ENCODE measurements at regions not wholly inside any gene's neighbourhood (a gene's known extent, or its start where the extent isn't known, plus 50 kb on each side); places are given as distances from the start of the nearest gene placed in this dataset.

DNA sequence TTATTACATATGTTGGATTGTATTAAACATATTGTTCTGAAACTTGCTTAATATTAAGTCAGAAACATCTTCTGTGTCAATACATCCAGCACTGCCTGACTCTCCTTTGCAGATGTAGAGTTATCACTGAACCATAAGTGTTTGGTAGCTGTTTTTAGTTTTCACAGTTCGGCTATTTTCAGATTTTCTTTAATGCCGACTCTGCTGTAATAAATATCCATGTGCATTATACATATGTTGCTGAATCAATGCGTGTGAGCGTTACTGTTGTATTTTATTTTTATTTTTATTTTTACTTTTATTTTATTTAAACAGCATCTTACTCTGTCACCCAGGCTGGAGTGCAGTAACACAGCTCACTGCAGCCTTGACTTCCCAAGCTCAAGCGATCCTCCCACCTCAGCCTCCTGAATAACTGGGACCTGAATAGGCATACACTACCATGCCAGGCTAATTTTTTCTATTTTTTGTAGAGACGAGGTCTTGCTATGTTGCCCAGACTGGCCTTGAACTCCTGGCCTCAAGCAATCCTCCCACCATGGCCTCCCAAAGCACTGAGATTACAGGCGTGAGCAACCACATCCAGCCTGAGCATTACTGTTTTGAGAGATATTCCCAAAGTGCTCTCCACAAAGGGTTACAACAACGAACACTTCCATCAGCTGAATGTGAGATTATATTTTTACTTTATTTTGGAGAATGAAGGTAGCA is 50.7 kb upstream of the NOCT start:
- DNase-seq (ENCODE audit: low read depth in 2 of 3, low spot score in 1 of 3): no peak

DNA sequence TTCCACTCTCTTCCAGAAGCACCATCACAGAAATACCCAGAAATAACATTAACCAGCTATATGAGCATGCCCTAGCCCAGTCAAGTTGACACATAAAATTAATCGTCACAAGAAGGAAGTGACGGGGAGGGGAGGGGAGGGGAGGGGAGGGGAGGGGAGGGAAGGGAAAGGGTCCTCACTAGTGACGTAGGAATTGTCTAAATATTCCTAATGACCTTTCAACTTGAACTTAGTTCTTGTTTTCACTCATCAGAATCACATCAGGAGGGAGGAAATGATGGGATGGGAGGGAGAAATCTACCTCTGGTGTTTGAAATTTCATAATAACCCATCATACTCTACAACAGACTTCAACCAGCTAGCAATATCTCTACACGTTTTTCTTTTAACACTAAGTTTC is 52.2 kb upstream of the NOCT start:
- no peak for DNase-seq (ENCODE audit: low read depth in 2 of 3, low spot score in 1 of 3)

DNA sequence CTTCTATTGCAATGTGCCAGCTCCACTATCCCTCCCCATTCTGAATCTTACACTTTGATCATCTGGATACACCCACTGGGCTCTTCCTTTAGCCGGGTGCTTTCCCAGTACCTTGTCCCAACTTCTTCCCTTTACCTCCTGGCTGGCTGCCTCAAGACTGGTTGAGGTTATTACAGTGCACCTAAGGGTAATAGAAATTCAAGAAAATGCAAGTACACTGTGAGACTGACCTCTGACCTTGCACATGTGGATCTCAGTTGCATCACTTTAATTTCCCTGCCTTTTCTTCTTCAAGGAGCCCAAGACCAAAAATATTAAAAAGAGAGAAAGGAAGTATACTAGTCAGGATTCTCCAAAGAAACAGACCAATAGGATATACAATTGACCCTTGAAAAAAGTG is 53.9 kb upstream of the NOCT start:
- DNase-seq (ENCODE audit: low read depth in 2 of 3, low spot score in 1 of 3): no peak

DNA sequence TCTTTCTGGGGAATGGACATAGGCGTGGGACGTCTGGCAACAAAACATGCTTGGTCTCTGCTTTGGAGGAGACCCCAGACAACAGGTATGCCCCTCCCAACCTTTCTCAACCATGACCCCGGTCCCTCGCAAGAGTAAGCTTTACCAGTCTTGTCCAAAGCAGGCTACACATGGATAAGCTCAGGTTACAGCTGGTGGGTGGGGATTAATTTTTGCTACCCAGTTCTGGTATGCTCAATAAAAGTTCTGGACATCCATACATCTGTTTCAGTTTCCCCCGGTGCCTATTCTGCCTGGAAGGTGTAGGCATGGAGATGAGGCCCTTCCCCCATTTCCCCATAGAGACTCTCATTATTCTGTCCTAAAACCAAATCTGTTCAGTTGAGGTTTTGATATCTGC is 54.5 kb upstream of the NOCT start:
- no peak for DNase-seq (ENCODE audit: low read depth in 2 of 3, low spot score in 1 of 3)

DNA sequence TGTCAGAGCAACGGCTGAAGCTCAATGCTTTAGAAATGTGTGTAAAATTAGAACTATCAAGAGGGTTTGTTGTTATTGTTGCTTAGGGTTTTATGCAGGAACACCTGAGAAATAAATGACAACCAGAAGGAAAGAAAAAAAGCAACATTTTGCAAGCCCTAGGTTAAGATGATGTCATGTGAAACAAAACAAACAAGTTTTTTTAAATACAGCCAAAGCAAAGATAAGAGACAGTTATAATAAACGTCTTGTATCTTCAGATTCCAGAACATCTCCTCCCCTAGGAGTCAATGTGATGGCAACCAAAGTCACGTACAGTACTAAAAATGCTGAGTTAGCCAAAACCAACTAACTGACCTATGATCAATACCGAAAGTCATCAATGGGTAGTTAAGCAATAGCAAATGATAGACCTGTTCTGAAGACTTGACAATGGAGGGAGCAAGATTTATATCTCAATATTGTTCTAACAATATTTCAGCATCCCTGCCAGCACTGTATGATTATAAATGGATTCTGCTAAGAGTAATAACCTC is 55.3 kb upstream of the NOCT start:
- no peak for DNase-seq (ENCODE audit: low read depth in 2 of 3, low spot score in 1 of 3)

DNA sequence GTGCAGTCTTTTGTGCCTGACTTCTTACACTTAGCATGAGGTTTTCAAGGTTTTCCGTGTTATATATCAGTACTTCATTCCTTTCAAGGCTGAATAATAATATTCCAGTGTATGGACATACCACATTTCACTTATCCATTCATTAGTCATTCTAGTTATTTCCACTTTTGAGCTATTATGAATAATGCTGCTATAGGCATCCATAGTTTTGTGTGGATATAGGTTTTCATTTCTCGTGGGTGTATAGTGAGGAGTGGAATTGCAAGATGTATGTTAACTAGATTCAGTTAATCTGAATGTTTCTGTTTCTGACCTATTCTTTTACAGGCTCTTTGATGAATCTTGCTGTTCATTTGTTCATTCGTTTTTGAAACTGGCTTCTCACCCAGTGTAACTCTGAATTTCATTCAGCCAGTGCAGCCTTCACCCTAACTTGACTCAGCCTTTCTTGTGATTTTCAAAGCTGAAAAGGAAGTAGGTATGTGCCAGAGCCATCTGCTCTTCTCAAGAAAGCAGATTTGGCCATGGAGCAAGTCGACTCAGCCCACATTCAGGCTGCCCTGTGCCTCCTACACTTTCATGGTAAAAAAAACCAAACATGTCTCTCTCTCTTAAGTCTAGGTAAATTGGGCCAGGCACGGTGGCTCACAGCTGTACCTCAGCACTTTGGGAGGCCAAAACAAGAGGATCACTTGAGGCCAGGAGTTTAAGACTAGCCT is 56.3 kb upstream of the NOCT start:
- DNase-seq (ENCODE audit: low read depth in 2 of 3, low spot score in 1 of 3): no peak

DNA sequence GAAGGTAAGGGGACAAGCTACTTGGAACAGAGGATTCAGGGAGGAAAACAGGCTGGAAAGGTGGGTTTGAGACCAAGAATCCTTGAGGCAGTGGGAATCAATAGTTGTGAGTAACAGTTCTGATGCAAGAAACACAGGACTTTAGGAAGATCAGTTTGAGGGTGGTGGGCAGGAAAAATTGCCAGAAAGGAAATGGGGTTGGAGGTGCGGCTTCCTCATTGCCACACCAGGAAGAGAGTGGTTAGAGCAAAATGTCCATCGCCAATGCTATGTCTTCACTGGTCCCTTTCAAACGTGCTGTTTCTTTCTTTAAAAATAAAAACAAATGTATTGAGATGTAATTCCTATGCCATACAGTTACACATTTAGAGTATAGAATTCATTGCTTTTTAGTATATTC is 57.1 kb upstream of the NOCT start:
- no peak for DNase-seq (ENCODE audit: low read depth in 2 of 3, low spot score in 1 of 3)

DNA sequence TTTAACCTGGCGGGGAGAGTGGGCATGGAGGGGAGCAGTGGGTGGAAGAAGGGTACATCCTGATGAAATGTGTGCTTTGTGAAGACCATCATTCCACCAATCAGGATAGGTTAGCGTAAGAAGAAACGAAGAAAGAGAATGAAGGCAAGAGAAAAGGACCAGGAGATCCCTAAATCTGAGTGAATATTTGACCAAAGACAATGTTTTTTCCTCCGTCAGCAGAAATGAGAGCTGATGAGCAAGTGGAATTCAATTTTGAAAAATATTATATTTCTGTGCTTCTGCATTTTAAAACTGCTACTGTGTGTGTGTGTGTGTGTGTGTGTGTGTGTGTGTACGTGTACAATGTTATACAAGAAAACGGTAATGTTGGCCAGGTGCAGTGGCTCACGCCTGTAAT is 58.3 kb upstream of the NOCT start:
- DNase-seq (ENCODE audit: low read depth in 2 of 3, low spot score in 1 of 3): no peak

DNA sequence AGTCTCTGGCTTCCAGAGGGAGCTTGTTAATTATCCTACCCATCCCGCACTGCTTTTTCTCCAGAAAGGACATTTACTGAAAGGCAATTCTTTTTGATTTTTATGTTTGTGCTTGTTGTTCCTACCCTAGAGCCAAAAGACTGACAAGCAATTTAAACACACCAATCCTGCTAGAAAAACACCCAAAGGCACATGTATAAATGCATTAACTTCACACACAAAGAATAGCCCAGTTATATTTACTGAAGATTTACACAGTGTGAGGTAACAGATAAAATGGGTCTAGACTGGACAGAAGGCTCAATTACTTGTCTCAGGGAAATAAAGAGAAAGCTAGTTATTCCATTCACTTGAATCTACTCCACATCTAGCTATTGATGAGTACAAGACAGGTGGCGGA is 61.2 kb upstream of the NOCT start:
- DNase-seq (ENCODE audit: low read depth in 2 of 3, low spot score in 1 of 3): no peak

DNA sequence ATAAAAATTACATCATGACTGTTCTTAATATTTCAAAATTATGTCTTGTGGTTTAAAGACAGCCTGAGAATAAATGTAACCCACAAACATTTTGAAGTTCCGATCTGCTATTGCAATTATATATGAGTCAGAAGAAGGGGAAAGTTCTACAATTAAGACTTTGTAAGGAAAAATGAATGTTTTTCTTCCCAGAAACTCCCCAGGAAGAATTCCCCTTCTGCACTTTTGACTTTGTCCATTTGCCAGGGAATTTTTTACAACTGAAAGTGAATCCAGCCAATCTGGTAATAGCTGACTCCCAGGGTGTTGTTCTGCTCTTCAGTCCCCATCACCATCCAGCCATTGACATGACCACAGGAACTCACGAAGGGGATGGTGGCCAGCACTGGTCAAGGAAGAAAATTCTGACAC is 61.6 kb upstream of the NOCT start:
- no peak for DNase-seq (ENCODE audit: low read depth in 2 of 3, low spot score in 1 of 3)

DNA sequence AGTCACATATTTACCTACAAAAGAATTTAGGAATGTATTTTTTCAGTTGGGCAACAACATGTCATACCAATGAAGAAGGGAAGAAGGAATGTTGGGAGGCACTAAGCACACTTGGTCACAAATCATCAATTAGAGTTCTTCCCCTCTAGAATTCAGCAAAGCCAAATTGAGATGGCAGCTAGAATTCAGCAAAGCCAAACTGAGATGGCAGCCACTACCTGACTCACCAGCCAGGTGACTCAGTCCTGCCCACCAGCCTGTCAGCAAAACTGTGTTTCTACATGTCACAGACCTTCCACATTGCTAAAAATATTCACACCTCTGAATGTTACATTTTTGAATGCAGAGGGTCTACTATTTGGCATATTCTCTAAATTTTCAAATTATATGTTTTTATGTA is 63.2 kb upstream of the NOCT start:
- DNase-seq (ENCODE audit: low read depth in 2 of 3, low spot score in 1 of 3): peak in 2 of 3 donors; percentile 9 to 13

DNA sequence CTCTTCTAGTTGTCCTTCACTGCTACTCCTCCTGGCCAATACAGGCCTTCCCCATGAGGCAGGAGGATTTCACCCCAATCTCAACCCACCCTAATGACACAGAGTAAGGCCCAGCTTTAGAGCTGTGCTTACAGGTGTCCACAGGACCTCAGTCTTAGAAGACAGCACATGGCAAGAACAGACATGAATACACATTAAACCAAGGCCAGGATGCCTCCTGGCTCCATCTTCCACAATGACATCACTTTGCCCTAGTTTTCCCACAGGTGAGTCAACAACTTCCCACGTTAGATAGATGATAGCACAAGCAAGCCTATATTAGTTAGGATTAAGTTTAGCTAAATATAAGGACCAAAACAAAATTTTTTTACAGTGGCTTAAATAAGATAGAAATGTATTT is 63.8 kb upstream of the NOCT start:
- DNase-seq (ENCODE audit: low read depth in 2 of 3, low spot score in 1 of 3): no peak

DNA sequence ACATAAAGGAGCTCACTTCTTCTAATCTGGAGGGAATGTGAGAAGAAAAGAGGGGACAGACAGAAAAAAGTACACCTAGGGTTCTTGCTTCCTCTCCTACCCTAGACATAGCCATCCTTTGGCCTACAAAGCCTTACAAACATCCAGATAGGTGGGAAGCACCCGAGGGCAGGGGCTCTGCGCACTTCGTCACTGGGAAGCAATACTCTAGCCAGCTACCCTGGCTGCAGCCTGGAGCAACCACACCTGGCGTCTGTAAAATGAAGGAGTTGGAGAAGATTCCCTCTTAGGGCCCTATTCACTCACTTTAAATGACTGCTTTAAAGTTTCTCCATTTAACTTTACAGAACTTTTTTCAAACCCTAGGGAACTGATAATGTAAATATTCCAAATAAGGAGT is 65.7 kb upstream of the NOCT start:
- DNase-seq (ENCODE audit: low read depth in 2 of 3, low spot score in 1 of 3): no peak

DNA sequence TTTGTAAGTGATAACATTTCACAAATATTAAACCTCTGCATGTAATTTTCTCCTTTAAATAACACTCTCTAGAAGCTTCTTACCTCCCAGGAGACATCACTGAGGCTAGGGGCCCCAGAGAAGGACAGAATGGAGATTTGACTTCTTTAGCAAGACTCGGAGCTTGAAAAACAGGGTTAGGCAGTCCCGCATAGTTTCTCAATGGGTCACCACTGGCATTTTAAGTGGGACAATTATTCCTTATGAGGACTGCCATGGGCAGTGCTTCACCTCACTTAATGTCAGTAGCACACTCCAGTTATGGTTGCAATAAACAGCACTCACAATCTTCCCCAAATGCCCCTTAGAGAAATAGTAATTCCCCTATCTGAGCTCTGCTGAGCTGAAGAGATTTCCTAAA is 66.7 kb upstream of the NOCT start:
- DNase-seq (ENCODE audit: low read depth in 2 of 3, low spot score in 1 of 3): no peak

DNA sequence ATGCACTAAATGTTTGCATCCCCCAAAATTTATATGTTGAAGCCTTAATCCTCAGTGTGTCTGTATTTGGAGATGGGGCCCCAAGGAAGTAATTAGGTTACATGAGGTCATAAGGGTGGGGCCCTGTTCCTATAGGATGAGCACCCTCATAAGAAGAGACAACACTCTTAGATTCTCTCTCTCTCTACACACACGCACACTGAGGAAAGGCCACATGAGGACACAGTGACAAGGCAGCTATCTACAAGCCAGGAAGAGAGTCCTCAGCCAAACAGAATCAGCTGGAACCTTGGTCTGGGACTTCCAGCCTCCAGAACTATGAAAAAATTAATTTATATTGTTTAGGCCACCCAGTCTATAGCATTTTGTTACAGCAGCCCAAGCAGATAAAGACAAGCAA is 69.3 kb upstream of the NOCT start:
- no peak for DNase-seq (ENCODE audit: low read depth in 2 of 3, low spot score in 1 of 3)

DNA sequence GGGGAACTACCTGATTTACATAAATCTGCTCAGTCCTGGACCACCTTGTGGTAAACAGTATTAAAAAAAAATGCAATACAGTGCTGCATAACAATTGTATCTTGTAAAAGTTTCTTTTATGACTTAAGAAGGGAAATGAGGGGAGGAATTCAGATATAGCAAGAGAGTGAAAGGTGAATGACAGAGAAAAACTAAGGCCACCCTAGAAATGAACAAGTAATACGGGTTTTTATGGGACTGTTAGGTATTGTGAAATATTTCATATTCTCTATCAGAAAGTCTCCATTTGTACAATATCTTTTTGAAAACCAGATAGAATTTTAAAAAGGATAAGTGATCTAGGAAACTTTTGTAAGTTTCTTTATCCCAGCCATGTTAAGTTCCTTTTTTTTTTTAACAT is 69.7 kb upstream of the NOCT start:
- no peak for DNase-seq (ENCODE audit: low read depth in 2 of 3, low spot score in 1 of 3)

DNA sequence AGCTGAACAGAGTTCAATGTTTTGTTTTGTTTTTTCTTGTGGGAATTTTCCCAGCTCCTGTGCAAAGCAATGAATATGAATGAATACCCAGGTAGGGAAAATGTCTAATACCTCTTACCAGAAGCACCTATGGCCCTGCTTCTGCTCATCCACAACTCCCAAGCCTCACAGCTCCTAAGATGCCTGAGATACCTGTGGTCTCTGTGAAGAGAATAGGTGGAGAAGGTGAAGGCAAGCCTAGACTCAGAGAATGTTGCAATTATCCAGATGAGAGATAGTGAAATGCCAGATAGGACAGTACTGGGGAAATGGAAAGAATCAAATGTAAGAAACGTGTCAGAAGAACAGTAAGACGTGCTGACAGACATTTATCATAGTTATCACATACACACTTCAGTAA is 70.2 kb upstream of the NOCT start:
- DNase-seq (ENCODE audit: low read depth in 2 of 3, low spot score in 1 of 3): no peak

DNA sequence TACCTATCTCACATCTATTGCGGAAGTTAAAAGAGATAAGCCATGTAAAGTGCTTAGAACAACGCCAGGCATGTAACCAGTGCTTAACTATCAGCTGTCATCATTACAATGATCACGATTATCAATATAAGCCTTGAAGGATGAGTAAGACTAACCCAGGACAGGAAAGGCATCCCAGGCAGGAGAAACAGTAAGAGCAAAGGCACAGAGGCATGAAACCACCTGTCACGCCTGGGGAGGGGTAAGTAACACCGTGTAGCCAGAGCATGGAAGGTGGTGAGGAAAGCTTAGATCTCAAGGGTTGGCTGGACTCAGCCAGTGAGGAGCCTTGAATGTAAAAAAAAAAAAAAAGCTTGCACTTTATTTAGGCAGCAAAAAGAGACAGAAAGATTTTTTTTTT is 71.7 kb upstream of the NOCT start:
- DNase-seq (ENCODE audit: low read depth in 2 of 3, low spot score in 1 of 3): no peak

DNA sequence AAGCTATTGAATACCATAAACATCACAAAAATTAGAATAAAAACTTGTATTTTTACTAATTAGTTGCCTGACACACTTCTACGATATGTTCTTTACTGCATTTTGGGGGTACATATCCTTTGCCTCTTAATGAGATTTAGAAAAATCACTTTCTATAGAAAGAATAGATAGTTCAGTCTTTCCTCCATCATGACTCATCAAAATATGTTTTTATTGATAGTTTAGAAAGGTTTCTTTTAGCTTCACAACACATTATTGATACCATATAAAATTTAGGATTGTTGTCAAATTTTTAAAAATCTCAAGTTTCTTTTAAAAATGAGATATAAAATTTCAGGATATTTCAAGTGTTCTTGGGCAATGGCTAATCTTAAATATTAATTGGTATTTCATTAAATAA is 74.5 kb upstream of the NOCT start:
- DNase-seq (ENCODE audit: low read depth in 2 of 3, low spot score in 1 of 3): no peak

DNA sequence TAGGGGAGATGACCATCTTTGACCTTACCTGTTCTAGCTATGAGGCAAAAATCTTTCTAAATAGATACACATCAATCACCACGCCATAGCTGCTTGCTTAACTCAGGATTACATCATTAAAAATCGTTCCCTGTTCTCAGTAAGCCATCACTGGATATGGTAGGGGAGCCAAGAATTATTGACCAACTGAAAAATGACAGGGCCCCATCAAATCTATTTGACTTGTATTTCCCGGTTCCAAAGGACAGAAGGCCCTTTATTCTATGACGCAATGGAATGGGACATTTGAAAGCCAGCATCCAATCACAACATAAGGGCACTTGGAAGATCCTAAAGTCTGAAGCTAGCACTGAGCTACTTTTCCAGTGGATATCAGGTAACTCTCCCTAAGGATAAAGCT is 75.6 kb upstream of the NOCT start:
- DNase-seq (ENCODE audit: low read depth in 2 of 3, low spot score in 1 of 3): no peak

DNA sequence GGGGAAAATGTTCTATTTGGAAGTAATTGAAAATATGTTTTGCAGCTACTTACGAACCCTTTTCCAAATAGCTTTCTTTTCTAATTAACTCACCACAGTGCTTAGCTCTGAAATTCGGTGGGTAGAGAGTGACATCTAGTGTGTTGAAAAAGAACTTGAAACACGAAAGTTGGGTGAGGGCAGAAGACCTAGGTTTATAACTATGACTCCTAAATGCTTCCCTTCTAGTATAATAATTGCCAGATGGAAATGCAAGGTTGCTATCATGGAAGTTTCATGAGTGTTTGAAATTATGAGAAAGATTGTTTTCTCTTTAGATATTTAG is 77.3 kb upstream of the NOCT start:
- DNase-seq (ENCODE audit: low read depth in 2 of 3, low spot score in 1 of 3): peak in 1 of 3 donors; percentile 3

DNA sequence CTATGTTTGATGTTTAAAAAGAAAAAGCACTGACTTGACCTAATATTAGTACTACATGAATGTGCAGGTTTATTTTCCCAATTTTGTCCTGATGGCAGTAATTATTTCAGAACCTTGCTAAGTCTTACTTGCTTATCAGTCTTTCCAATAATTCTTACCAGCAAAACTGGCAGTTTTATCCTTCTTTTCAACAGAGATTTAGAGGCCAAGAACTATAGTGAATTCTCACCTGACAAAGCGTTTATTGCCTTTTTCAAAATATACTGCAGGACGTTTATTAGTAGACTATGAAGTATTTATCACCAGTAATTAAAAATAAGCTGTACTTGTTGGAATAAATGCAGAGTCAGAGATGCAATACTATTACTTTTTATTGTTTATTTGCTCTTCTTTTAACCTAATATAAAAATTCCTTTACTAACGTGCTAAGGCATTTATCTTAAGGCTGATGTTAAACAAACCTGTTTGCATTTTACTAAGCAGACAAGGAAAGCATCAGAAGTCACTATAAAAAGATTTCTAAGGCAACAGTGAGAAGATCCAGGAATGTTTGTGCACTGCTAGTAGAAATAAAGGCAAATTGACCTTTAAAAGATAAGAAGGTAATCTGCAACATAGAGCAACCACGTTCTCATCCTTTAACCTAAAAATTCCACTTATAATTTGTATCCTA is 80.3 kb upstream of the NOCT start:
- DNase-seq (ENCODE audit: low read depth in 2 of 3, low spot score in 1 of 3): no peak

Data from stimulated activated CD4-positive, alpha-beta T cell treated with anti-CD3 and anti-CD28 coated beads, Interleukin-12 subunit alpha, Interleukin-12 subunit beta, amount 100 ng/mL, for 48 hours (primary cell).